SK-N-MC (cell line): ENCODE measurements at regions not wholly inside any gene's neighbourhood (a gene's known extent, or its start where the extent isn't known, plus 50 kb on each side); places are given as distances from the start of the nearest gene placed in this dataset.
"Not testable (repeated sequence)": the region's sequence is repeated elsewhere in the genome, so short reads cannot be mapped to it uniquely, and the experiment has no call there.

Experiments
- DNase-seq: peaks from one replicate; pipeline ENCODE4 v3.0.0-alpha.2; 2011; ENCODE audit warnings: low read depth, low spot score
- H3K27ac ChIP-seq: fragments of 200-600 bp; sonication (generic); 2 replicates; pipeline ENCODE4 v1.5.1; 2016; ENCODE audit warnings: mixed run types
- H3K36me3 ChIP-seq: fragments of 200-600 bp; sonication (generic); 2 replicates; pipeline ENCODE4 v1.6.1; 2017; ENCODE audit warnings: antibody characterized with exemption, low read length, mixed read lengths; ENCODE audit not compliant: insufficient read depth
- H3K4me3 ChIP-seq: fragments of 200-600 bp; sonication (generic); 2 replicates; pipeline ENCODE4 v1.5.1; 2016
- H3K9ac ChIP-seq: fragments of 200-600 bp; sonication (generic); 2 replicates; pipeline ENCODE4 v1.8.0; 2017; ENCODE audit warnings: mixed run types, mixed read lengths; ENCODE audit not compliant: insufficient read length
- H3K9me3 ChIP-seq: fragments of 200-600 bp; sonication (generic); 2 replicates; pipeline ENCODE4 v1.6.1; 2017; ENCODE audit warnings: low read depth, mild to moderate bottlenecking, antibody characterized with exemption, low read length, moderate library complexity, mixed read lengths
- EZH2 ChIP-seq: fragments of 200-600 bp; sonication (generic); IDR thresholded peaks from one replicate; pipeline ENCODE4 v1.6.1; 2017; ENCODE audit warnings: antibody characterized with exemption
- FOXP2 ChIP-seq: optimal IDR thresholded peaks from 2 replicates; pipeline ENCODE3; 2011; ENCODE audit warnings: mild to moderate bottlenecking, moderate library complexity; ENCODE audit not compliant: insufficient read depth; ENCODE audit errors: extremely low read length, control extremely low read depth
- POLR2AphosphoS5 ChIP-seq: IDR thresholded peaks from 2 replicates; pipeline ENCODE4 v1.6.1; 2012; ENCODE audit warnings: mild to moderate bottlenecking, low read depth, low read length, borderline replicate concordance

DNA sequence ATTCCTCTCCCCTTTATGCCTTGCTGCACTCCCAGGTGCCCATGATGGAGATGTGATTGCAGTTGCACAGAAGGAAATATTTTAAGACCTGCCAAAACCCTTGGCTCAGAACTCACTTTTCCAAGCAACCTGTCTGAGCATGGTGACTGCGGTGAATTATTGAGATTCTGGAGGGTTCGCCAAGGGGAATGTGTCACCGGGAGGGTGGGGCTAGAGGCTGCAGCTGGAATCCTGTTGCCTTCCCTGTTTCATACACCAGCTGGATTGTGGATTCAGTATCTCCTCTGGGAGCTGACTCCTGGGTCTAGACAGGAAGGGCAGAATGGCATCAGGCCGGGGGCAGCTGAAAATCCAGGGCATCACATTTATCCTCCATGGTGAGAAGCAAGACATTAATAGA lies 527.2 kb downstream of the TMEM114 start:
- H3K9ac ChIP-seq: no peak overlapping the region
- no peak overlapping the region for H3K4me3 ChIP-seq
- no peak for DNase-seq
- TF ChIP-seq EZH2 (no peak), FOXP2 (no peak), POLR2AphosphoS5 (no peak)
- no peaks in the 10 kb centered on the region for H3K36me3 ChIP-seq
- H3K27ac ChIP-seq: no peak overlapping the region
- H3K9me3 ChIP-seq: no peaks in the 10 kb centered on the region

DNA sequence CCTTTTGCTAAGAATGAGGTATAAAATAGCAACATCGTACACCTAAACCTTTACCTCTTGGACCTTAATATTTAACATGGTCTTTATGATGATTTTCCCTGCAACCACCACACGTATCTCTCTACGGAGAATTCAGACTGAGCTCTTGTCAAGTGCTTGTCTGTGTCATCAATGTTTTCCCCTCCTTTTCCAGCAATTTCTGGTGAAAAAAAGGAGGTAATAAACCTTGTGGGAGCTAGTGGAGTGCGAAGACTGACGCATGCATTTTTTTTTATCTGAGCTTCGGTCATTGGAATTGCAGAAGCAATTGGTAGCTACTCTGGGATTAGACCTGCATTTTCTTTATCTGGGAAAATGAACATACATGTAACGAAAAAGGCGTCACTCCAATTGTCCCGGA lies 527.6 kb downstream of the TMEM114 start:
- H3K4me3 ChIP-seq: no peak overlapping the region
- H3K36me3 ChIP-seq: no peaks in the 10 kb centered on the region
- TF ChIP-seq EZH2: no peak
- TF ChIP-seq FOXP2: no peak
- TF ChIP-seq POLR2AphosphoS5: no peak
- no peak for DNase-seq
- no peak overlapping the region for H3K27ac ChIP-seq
- H3K9me3 ChIP-seq: no peaks in the 10 kb centered on the region
- H3K9ac ChIP-seq: no peak overlapping the region

DNA sequence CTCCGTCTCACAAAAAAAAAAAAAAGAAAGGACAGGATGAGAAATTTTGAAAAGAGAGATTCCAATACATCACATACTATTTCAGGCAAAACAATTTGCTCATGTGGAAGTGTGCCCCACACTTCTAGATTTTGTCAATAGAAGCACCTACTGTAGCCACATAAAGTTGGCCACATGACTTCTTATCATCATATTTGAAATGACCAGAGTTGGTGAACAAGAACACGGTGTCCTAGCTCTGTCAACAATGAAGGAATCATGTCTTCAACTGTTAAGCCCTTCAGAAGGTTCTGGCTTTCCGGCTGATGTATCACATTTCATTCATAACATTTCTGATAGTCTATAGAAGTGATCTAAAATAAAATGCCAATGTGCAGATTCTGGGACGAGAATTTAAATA lies 534.5 kb downstream of the TMEM114 start:
- H3K9ac ChIP-seq: no peak overlapping the region
- no peak for DNase-seq
- TF ChIP-seq POLR2AphosphoS5 (no peak), FOXP2 (no peak), EZH2 (no peak)
- no peak overlapping the region for H3K27ac ChIP-seq
- H3K9me3 ChIP-seq: no peaks in the 10 kb centered on the region
- H3K36me3 ChIP-seq: no peaks in the 10 kb centered on the region
- no peak overlapping the region for H3K4me3 ChIP-seq

DNA sequence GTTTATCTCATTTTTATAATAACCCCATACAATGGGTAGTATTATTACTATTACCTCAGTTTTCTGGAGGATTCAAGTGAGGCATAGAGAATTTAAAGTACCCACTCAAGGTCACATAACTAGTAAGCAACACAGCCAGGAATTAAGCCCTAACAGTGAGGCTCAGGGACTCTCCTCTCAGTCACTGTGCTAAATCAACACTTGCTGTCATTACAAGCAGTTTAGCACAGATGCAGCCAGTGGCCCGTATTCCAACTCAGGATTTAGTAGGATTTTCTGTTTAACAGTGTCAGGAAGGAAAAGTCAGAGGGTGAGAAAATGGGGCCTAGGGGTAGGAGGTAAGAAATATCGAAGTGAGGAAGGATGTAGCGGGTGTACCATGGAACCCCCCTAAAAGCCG lies 536.9 kb downstream of the TMEM114 start:
- H3K9ac ChIP-seq: no peak overlapping the region
- DNase-seq: no peak
- no peaks in the 10 kb centered on the region for H3K9me3 ChIP-seq
- no peaks in the 10 kb centered on the region for H3K36me3 ChIP-seq
- no peak for TF ChIP-seq POLR2AphosphoS5
- no peak for TF ChIP-seq FOXP2
- no peak for TF ChIP-seq EZH2
- H3K4me3 ChIP-seq: no peak overlapping the region
- no peak overlapping the region for H3K27ac ChIP-seq

DNA sequence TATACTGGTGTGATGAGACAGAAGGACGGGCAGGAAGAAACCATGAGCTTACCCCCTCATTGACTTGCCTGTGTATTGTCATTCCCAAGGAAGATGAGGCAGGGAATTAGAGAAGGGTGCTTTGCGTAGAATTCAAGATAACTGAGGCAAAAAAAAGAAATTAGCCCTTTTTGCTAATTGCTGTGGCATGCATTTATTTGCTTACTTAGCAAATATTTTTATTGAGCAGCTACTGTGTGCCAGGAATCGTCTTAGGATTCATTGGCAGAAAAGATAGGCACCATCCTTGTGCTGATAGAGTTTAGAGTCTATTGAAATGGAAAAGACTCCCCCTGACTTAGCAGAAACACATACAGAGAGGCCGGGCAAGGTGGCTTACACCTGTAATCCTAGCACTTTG lies 541.9 kb downstream of the TMEM114 start:
- no peaks in the 10 kb centered on the region for H3K9me3 ChIP-seq
- H3K9ac ChIP-seq: no peak overlapping the region
- H3K36me3 ChIP-seq: no peaks in the 10 kb centered on the region
- no peak overlapping the region for H3K4me3 ChIP-seq
- H3K27ac ChIP-seq: no peak overlapping the region
- TF ChIP-seq POLR2AphosphoS5 (no peak), FOXP2 (no peak), EZH2 (no peak)
- no peak for DNase-seq

DNA sequence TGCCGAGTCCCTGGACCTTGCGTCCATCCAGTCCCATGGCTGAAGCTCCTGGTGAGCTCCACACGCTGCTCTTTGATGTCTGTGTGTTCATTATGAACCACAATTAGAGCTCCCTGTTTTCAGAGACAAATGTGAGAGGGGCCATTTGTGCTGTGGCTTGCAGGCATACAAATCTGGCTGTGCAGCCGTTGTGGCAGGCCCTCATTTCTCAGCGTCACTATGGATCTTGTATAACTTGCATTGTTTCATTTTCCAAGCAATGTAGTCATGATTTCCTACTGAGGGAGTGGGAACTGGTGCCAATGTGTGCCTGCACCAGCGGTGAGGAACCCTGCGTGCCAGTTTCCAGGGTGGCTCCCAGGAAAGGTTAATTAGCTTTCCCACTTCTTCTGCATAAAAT lies 542.6 kb downstream of the TMEM114 start:
- no peak overlapping the region for H3K4me3 ChIP-seq
- no peak for DNase-seq
- H3K9me3 ChIP-seq: no peaks in the 10 kb centered on the region
- no peak overlapping the region for H3K9ac ChIP-seq
- no peak overlapping the region for H3K27ac ChIP-seq
- no peaks in the 10 kb centered on the region for H3K36me3 ChIP-seq
- TF ChIP-seq POLR2AphosphoS5 (no peak), FOXP2 (no peak), EZH2 (no peak)

DNA sequence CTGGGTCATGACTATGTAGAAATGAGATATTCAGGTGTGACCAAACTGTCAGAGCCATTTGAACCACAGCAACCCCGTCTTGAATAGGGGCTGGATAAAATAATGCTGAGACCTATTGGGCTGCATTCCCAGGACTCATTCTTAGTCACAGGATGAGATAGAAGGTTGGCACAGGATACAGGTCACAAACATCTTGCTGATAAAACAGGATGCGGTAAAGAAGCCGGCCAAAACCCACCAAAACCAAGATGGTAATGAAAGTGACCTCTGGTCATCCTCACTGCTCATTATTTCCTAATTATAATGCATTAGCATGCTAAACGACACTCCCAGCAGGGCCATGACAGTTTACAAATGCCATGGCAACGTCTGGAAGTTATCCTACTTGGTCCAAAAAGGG lies 545.5 kb downstream of the TMEM114 start:
- Histone ChIP-seq H3K9me3 (no peaks in the 10 kb centered on the region), H3K9ac (no peak overlapping the region), H3K27ac (no peak overlapping the region), H3K36me3 (no peaks in the 10 kb centered on the region), H3K4me3 (no peak overlapping the region)
- no peak for DNase-seq
- TF ChIP-seq EZH2 (no peak), FOXP2 (no peak), POLR2AphosphoS5 (no peak)

DNA sequence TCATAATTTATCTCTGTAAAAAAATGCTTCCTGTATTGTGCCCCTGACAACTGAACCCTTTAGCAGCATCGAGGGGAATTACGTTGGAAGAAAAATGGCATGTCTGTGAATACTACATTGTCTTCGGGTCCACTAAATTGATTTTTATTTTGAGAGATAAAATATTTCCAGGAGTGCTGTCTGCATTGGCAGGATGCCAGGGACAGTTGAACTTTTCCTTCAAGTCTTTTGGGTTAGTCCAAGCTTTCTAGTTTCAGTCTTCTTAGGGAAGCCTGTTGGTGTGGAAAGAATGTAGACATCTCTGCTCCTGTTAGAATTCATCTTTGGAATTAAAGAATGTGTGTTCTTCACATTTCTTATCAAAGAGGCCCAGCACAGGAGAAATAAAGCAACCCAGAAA lies 557.9 kb downstream of the TMEM114 start:
- no peak for DNase-seq
- no peaks in the 10 kb centered on the region for H3K36me3 ChIP-seq
- H3K27ac ChIP-seq: no peak overlapping the region
- no peaks in the 10 kb centered on the region for H3K9me3 ChIP-seq
- no peak overlapping the region for H3K4me3 ChIP-seq
- TF ChIP-seq FOXP2: no peak
- TF ChIP-seq EZH2: no peak
- TF ChIP-seq POLR2AphosphoS5: no peak
- no peak overlapping the region for H3K9ac ChIP-seq

DNA sequence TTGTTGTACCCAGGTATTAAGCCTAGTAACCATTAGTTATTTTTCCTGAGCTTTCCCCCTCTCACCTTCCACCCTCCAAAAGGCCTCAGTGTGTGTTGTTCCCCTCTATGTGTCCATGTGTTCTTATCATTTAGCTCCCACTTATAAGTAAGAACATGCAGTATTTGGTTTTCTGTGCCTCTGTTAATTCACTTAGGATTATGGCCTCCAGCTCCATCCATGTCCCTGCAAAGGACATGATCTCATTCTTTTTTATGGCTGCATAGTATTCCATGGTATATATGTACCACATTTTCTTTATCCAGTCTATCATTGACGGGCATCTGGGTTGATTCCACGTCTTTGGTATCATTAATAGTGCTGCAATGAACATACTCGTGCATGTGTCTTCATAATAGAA lies 560.3 kb downstream of the TMEM114 start:
- H3K27ac ChIP-seq, H3K9ac ChIP-seq, H3K9me3 ChIP-seq, H3K4me3 ChIP-seq, H3K36me3 ChIP-seq, DNase-seq: not testable (repeated sequence)

DNA sequence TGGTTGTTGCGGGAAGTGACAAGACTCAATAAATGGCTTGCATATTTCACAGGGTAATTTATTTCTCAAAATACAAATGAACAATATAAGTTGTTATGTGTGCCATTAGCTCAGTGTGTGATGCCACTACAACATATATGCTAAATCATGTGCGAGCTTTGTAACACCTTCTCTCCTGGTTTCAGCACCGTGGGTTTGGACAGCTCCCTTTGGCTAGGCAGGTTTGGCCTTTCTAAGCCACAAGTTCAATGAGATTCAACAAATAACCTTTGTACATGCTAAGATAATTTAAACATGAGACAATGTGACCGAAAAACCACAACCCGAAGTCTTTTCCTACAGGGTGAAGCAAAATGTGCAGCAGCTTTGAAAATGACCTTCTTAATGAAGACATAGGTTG lies 563.9 kb downstream of the TMEM114 start:
- no peak overlapping the region for H3K9ac ChIP-seq
- H3K9me3 ChIP-seq: no peaks in the 10 kb centered on the region
- peak; percentile 3 for DNase-seq
- no peak overlapping the region for H3K4me3 ChIP-seq
- no peaks in the 10 kb centered on the region for H3K36me3 ChIP-seq
- H3K27ac ChIP-seq: no peak overlapping the region
- no peak for TF ChIP-seq EZH2
- no peak for TF ChIP-seq FOXP2
- TF ChIP-seq POLR2AphosphoS5: no peak
